K562 (cell line): ENCODE measurements at regions not wholly inside any gene's neighbourhood (a gene's known extent, or its start where the extent isn't known, plus 50 kb on each side); places are given as distances from the start of the nearest gene placed in this dataset.

Experiments used
- ATAC-seq: fragments of 200-7000 bp; cut with Tn5 transposase; 3 replicates; pipeline ENCODE4 v1.9.1; 2020; ENCODE audit warnings: moderate library complexity
- BruUV-seq: library from RNA; stranded (reverse); fragments of 400-500 nt; replicated peaks from 2 replicates; lab custom pipeline; 2021; lab: Mats Ljungman, UMichigan
- CTCF ChIA-PET: fragments of 300-600 bp; formaldehyde crosslinking; extraction: SDS; loops from one replicate; lab custom pipeline; 2021; ENCODE audit warnings: low intra/inter-chr PET ratio; lab: Yijun Ruan, JAX
- POLR2A ChIA-PET: fragments of 300-600, 350-650 bp; sonication (Branson Sonifier 250); formaldehyde crosslinking; extraction: SDS; loops from one replicate; lab custom pipeline; 2021; ENCODE audit warnings: antibody characterized with exemption, inconsistent platforms; lab: Yijun Ruan, JAX
- DNase-seq, 4 experiments: peaks; one replicate each; pipeline versions ENCODE4 v3.0.0 to v3.0.0-alpha.2; 2011 to 2018; ENCODE audit warnings: low spot score in 3 of 4, mixed read lengths in 3 of 4; ENCODE audit errors: extremely low read depth in 1 of 4
- FAIRE-seq: peaks from 2 replicates; lab custom pipeline; 2011; peaks lifted over from hg19 to GRCh38; lab: Jason Lieb, UNC
- H2AFZ ChIP-seq: 2 replicates; pipeline ENCODE4 v1.6.0; 2011; ENCODE audit warnings: low read depth, low read length, control low read depth, inconsistent platforms
- H3K27ac ChIP-seq: fragments of 200-600 bp; 3 replicates; pipeline ENCODE4 v1.8.0; 2011; ENCODE audit warnings: low read depth, mild to moderate bottlenecking, control low read depth, inconsistent platforms, low read length, moderate library complexity, mixed read lengths; ENCODE audit errors: extremely low read depth
- H3K27me3 ChIP-seq, 2 experiments: fragments of 300-600 bp in 1 of 2; 2 replicates in 1 of 2; 3 replicates in 1 of 2; pipeline versions ENCODE4 v1.6.0 to v1.8.0; 2011; ENCODE audit warnings: inconsistent platforms in 2 of 2, low read length in 2 of 2, mild to moderate bottlenecking in 1 of 2, mixed read lengths in 1 of 2, moderate library complexity in 1 of 2; ENCODE audit not compliant: control insufficient read depth in 2 of 2, insufficient read depth in 2 of 2
- H3K36me3 ChIP-seq: fragments of 300-600 bp; 3 replicates; pipeline ENCODE4 v1.8.0; 2011; ENCODE audit warnings: mild to moderate bottlenecking, low read length, inconsistent platforms; ENCODE audit not compliant: control insufficient read depth, insufficient read depth
- H3K4me1 ChIP-seq, 2 experiments: fragments of 200-600 bp in 1 of 2; replicated peaks in 1 of 2; 2 replicates in 1 of 2; 3 replicates in 1 of 2; pipeline versions ENCODE4 v1.5.1 to v1.8.0; 2011; ENCODE audit warnings: inconsistent platforms in 2 of 2, low read length in 2 of 2, mild to moderate bottlenecking in 1 of 2, mixed read lengths in 1 of 2, moderate library complexity in 1 of 2; ENCODE audit not compliant: control insufficient read depth in 2 of 2, insufficient read depth in 2 of 2
- H3K4me2 ChIP-seq: 2 replicates; pipeline ENCODE4 v1.6.1; 2011; ENCODE audit warnings: low read length, control low read depth, inconsistent platforms, mixed read lengths; ENCODE audit not compliant: insufficient read depth
- H3K4me3 ChIP-seq: fragments of 200-600 bp; sonication (generic), shearing (Covaris generic); 2 replicates; pipeline ENCODE4 v1.5.1; 2016; ENCODE audit warnings: control low read depth, inconsistent platforms
- H3K79me2 ChIP-seq: fragments of 200-600 bp; 3 replicates; pipeline ENCODE4 v1.8.0; 2011; ENCODE audit warnings: low read length, inconsistent platforms; ENCODE audit not compliant: control insufficient read depth, insufficient read depth
- H3K9ac ChIP-seq, 2 experiments: 2 replicates each; pipeline versions ENCODE4 v1.6.0 to v1.6.1; 2011; ENCODE audit warnings: low read depth in 2 of 2, low read length in 2 of 2, control low read depth in 1 of 2, inconsistent platforms in 1 of 2, mild to moderate bottlenecking in 1 of 2, mixed read lengths in 1 of 2; ENCODE audit not compliant: insufficient read depth in 1 of 2
- H3K9me1 ChIP-seq: one replicate; pipeline ENCODE4 v1.6.0; 2011; ENCODE audit warnings: inconsistent platforms, mild to moderate bottlenecking, low read length, moderate library complexity; ENCODE audit not compliant: control insufficient read depth, insufficient read depth
- H3K9me3 ChIP-seq: replicated peaks from 2 replicates; pipeline ENCODE4 v1.5.1; 2011; ENCODE audit warnings: low read depth, low read length, inconsistent platforms; ENCODE audit not compliant: control insufficient read depth, insufficient read depth
- H4K20me1 ChIP-seq: replicated peaks from 2 replicates; pipeline ENCODE4 v1.6.1; 2011; ENCODE audit warnings: low read length, inconsistent platforms, mixed read lengths; ENCODE audit not compliant: control insufficient read depth, insufficient read depth
- CC2D1A ChIP-seq: fragments of 450-650 bp; IDR thresholded peaks from 2 replicates; pipeline ENCODE4 v1.6.1; 2017; ENCODE audit warnings: mild to moderate bottlenecking
- CEBPZ ChIP-seq: fragments of 150-350 bp; IDR thresholded peaks from 2 replicates; pipeline ENCODE4 v1.6.1; 2014; ENCODE audit warnings: low read depth, mild to moderate bottlenecking, low read length, borderline replicate concordance
- FOSL1 ChIP-seq: fragments of 200-800 bp; sonication (Bioruptor generic); conservative IDR thresholded peaks from 2 replicates; pipeline ENCODE4 v1.6.1; 2016; ENCODE audit warnings: missing genetic modification characterization, missing compliant biosample characterization
- IRF9 ChIP-seq: fragments of 450-650 bp; IDR thresholded peaks from 2 replicates; pipeline ENCODE4 v1.6.1; 2016; ENCODE audit warnings: missing biosample characterization, missing genetic modification characterization
- KAT8 ChIP-seq: fragments of 450-650 bp; IDR thresholded peaks from 2 replicates; pipeline ENCODE4 v1.6.1; 2016; ENCODE audit warnings: low read depth, mild to moderate bottlenecking
- KDM2B ChIP-seq: fragments of 250-450 bp; sonication (Bioruptor Pico); IDR thresholded peaks from 2 replicates; pipeline ENCODE4 v1.8.0; 2021; ENCODE audit warnings: mild to moderate bottlenecking, moderate library complexity
- KLF13 ChIP-seq: fragments of 450-650 bp; IDR thresholded peaks from 2 replicates; pipeline ENCODE4 v1.6.1; 2016; ENCODE audit warnings: missing genetic modification characterization, low read depth, mild to moderate bottlenecking, missing compliant biosample characterization, moderate library complexity, borderline replicate concordance
- NR1H2 ChIP-seq: sonication (generic); formaldehyde crosslinking; IDR thresholded peaks from 2 replicates; pipeline ENCODE4 v1.4.0; 2020; ENCODE audit warnings: mild to moderate bottlenecking, missing genetic modification reagents
- PTBP1 ChIP-seq: fragments of 200-400 bp; formaldehyde crosslinking; IDR thresholded peaks from 2 replicates; pipeline ENCODE4 v1.6.1; 2017; ENCODE audit warnings: low read depth, low read length
- ZBTB43 ChIP-seq: sonication (generic); formaldehyde crosslinking; IDR thresholded peaks from 2 replicates; pipeline ENCODE4 v1.8.0; 2023; ENCODE audit warnings: mild to moderate bottlenecking, missing genetic modification reagents
- ZNF384 ChIP-seq: IDR thresholded peaks from 2 replicates; pipeline ENCODE4 v1.6.1; 2012; ENCODE audit warnings: low read depth, low read length, improper control_type of control experiment
- ZNF561 ChIP-seq: fragments of 450-650 bp; formaldehyde crosslinking; conservative IDR thresholded peaks from 2 replicates; pipeline ENCODE4 v1.4.0; 2020; ENCODE audit warnings: mild to moderate bottlenecking, moderate library complexity
- WGBS: fragments of 100-300 bp; shearing (Covaris generic); methylation state at CpG from one replicate; pipeline ENCODE4 v1.1.6; 2016; ENCODE audit warnings: low coverage, mixed read lengths; ENCODE audit not compliant: insufficient coverage; ENCODE audit errors: missing lambda C conversion rate; 5-methylcytosine and 5-hydroxymethylcytosine counted together
- in situ Hi-C: fragments of 300-500 bp; cut with MboI; formaldehyde crosslinking; loops from 4 replicates; pipeline ENCODE4 v1.15.0; 2018; ENCODE audit warnings: inconsistent platforms, mixed read lengths
- intact Hi-C: fragments of 100-400 bp; cut with micrococcal nuclease; formaldehyde crosslinking; loops from 2 replicates; pipeline ENCODE4 v1.14.2; 2022
- TF ChIP-seq, protein P1 (sequence below): fragments of 450-650 bp; formaldehyde crosslinking; IDR thresholded peaks from 2 replicates; pipeline ENCODE4 v1.4.0; 2022; ENCODE audit warnings: missing genetic modification characterization
- TF ChIP-seq, protein P2 (sequence below): fragments of 250-450 bp; sonication (Bioruptor Pico); IDR thresholded peaks from 2 replicates; pipeline ENCODE4 v1.8.0; 2022; ENCODE audit warnings: inconsistent platforms

DNA sequence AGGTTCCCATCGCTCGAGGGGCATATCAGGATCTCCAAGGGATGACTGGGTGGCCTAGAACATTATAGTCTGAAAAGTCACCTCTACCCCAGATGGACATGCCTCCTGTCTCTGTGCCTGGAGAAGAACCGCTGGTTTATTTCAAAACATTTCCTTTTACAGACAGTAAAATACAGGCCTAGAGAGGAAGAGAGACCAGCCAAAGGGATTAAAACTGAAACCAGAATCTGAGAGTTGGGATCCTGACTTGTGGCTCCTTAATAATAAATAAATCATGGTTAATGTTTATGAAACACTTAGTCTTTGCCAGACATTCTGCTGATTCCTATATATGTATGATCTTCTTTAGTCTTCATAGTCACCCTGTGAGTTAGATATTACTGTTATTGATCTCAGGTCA lies 153.7 kb downstream of the DDX1 start:
- BruUV-seq = no TSS peak
- Histone ChIP-seq H4K20me1 (peaks cover 5% of the 10 kb centered on the region; the same call in 1 of the 2 replicates), H3K27me3 (peaks cover 0 to 19% of the 10 kb centered on the region in 2 experiments; a peak in 2 of 5 replicates), H3K9me1 (no peaks in the 10 kb centered on the region), H3K4me3 (no peak overlapping the region), H2AFZ (no peak overlapping the region), H3K4me2 (no peak overlapping the region), H3K9ac (no peak overlapping the region), H3K9me3 (no peaks in the 10 kb centered on the region), H3K79me2 (no peaks in the 10 kb centered on the region), H3K4me1 (no peaks in the 10 kb centered on the region), H3K36me3 (no peaks in the 10 kb centered on the region), H3K27ac (no peak overlapping the region)
- in situ Hi-C loops (loop anchor here (5.0 kb wide), 1 partner anchor 108 kb away; no protein-coding TSS in a partner anchor), intact Hi-C loops (no loop called here)
- DNase-seq (no peak), FAIRE-seq (no peak), ATAC-seq (no peak)
- CTCF ChIA-PET = no interaction called here
- TF ChIP-seq KDM2B (CRISPR knock-in tag) (no peak), CEBPZ (no peak), IRF9 (tag) (no peak), CC2D1A (no peak), NR1H2 (no peak), KLF13 (tag) (no peak), FOSL1 (tag) (no peak), ZNF384 (no peak), ZNF561 (CRISPR knock-in tag) (no peak), ZBTB43 (CRISPR knock-in tag) (no peak), KAT8 (no peak), PTBP1 (no peak)
- TF ChIP-seq, protein P1, sequence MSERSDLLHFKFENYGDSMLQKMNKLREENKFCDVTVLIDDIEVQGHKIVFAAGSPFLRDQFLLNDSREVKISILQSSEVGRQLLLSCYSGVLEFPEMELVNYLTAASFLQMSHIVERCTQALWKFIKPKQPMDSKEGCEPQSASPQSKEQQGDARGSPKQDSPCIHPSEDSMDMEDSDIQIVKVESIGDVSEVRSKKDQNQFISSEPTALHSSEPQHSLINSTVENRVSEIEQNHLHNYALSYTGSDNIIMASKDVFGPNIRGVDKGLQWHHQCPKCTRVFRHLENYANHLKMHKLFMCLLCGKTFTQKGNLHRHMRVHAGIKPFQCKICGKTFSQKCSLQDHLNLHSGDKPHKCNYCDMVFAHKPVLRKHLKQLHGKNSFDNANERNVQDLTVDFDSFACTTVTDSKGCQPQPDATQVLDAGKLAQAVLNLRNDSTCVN (CRISPR knock-in tag) = no peak
- TF ChIP-seq, protein P2, sequence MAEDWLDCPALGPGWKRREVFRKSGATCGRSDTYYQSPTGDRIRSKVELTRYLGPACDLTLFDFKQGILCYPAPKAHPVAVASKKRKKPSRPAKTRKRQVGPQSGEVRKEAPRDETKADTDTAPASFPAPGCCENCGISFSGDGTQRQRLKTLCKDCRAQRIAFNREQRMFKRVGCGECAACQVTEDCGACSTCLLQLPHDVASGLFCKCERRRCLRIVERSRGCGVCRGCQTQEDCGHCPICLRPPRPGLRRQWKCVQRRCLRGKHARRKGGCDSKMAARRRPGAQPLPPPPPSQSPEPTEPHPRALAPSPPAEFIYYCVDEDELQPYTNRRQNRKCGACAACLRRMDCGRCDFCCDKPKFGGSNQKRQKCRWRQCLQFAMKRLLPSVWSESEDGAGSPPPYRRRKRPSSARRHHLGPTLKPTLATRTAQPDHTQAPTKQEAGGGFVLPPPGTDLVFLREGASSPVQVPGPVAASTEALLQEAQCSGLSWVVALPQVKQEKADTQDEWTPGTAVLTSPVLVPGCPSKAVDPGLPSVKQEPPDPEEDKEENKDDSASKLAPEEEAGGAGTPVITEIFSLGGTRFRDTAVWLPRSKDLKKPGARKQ = no peak
- POLR2A ChIA-PET = no interaction called here
- WGBS = 0% methylated on average over 3 of the region's 3 CpGs
